RWPE1 (cell line): ENCODE measurements at regions not wholly inside any gene's neighbourhood (a gene's known extent, or its start where the extent isn't known, plus 50 kb on each side); places are given as distances from the start of the nearest gene placed in this dataset.

Experiments
- CTCF ChIA-PET: fragments of 350-600 bp; sonication (Branson Sonifier 250); formaldehyde crosslinking; extraction: SDS; loops from one replicate; lab custom pipeline; 2021; lab: Yijun Ruan, JAX
- POLR2A ChIA-PET: fragments of 400-600 bp; formaldehyde crosslinking; extraction: SDS; loops from one replicate; lab custom pipeline; 2020; ENCODE audit warnings: antibody characterized with exemption; ENCODE audit not compliant: low non-redundant PET; lab: Yijun Ruan, JAX
- DNase-seq: peaks from one replicate; pipeline ENCODE4 v3.0.0; 2012; ENCODE audit warnings: low spot score
- H3K27ac ChIP-seq: fragments of 450-650 bp; 2 replicates; pipeline ENCODE4 v1.5.1; 2017
- TF ChIP-seq, protein P1 (sequence below): fragments of 450-650 bp; conservative IDR thresholded peaks from 2 replicates; pipeline ENCODE4 v1.5.1; 2017; ENCODE audit warnings: low read depth, mild to moderate bottlenecking

DNA sequence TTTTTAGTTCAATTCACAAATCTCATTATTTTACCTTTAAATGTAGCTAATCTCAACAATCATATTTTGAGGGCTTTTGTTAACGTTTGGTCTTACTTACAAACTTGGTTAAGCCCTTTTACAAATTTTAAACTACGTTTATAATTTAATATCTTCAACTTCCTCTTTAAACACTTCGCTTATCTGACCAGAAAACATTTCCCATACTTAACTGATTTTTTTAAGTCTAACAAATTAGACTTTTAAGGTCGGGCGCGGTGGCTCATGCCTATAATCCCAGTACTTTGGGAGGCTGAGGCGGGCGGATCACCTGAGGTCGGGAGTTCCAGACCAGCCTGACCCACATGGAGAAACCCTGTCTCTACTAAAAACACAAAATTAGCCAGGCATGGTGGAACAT lies 300.9 kb downstream of the LMX1A start:
- CTCF ChIA-PET, result no interaction called here
- no peak overlapping the region for H3K27ac ChIP-seq
- POLR2A ChIA-PET, result no interaction called here
- TF ChIP-seq, protein P1, sequence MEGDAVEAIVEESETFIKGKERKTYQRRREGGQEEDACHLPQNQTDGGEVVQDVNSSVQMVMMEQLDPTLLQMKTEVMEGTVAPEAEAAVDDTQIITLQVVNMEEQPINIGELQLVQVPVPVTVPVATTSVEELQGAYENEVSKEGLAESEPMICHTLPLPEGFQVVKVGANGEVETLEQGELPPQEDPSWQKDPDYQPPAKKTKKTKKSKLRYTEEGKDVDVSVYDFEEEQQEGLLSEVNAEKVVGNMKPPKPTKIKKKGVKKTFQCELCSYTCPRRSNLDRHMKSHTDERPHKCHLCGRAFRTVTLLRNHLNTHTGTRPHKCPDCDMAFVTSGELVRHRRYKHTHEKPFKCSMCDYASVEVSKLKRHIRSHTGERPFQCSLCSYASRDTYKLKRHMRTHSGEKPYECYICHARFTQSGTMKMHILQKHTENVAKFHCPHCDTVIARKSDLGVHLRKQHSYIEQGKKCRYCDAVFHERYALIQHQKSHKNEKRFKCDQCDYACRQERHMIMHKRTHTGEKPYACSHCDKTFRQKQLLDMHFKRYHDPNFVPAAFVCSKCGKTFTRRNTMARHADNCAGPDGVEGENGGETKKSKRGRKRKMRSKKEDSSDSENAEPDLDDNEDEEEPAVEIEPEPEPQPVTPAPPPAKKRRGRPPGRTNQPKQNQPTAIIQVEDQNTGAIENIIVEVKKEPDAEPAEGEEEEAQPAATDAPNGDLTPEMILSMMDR, result no peak
- DNase-seq, result no peak

DNA sequence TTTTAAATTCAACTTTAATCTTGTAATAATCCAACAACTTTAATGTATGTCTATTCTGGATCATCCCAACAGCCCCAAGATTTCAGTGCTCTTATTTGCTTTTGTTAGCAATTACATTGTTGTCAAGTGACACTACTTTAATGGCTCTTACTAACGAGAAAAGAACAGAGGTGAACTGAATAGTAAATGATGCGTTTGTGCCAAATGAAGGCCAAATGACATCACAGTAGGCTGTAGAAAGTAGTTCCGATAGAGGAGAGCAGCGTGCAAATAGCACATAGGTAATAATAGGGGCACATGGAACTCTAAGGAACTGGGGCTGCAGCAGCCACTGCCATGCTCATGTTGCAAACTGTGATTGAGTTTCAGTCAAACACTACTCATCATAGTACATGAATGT lies 301.9 kb downstream of the LMX1A start:
- CTCF ChIA-PET, result no interaction called here

DNA sequence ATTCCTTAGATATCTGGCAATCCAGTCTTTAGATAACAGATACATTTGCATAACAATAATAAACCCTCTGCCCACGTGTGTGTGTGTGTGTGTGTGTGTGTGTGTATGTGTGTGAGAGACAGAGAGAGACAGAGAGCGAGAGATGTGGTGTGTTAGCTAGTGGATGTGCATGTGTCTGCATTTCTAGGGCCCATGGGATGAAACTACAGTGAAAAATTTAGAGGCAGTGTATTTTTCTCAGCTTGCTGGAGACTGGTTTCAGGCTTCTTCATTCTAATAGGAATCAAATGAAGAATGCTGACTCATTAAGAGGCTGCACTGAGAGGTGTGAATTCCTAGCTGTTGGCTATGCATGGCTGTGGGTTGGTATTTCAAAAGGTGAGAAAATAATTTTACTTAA lies 303.2 kb downstream of the LMX1A start:
- TF ChIP-seq, protein P1, result no peak
- ChIA-PET POLR2A (no interaction called here), CTCF (no interaction called here)
- DNase-seq, result no peak
- H3K27ac ChIP-seq, result no peak overlapping the region

More for the DNA sequence above, 301.9 kb downstream of the LMX1A start:
- TF ChIP-seq, protein P1, result no peak
- no peak overlapping the region for H3K27ac ChIP-seq
- POLR2A ChIA-PET, result no interaction called here
- no peak for DNase-seq

DNA sequence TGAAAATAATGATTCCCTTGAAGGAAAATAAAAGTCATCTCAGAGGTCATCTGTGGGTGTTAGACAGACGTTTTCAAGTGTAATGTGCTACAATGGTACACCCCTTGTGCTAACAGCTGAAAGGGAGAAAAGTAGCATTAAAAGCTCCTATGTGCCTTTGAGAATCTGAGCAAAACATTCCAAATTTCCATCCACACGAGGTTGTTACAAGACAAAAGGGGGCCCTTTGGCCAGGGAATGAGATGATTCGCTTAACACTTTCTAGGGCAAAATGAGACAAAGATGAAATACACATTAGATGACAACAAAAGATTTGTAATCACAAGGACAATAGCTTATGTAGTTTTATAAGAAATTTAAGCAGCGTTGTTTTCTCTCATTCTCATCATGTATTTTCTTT lies 303.6 kb downstream of the LMX1A start:
- no peak overlapping the region for H3K27ac ChIP-seq
- no peak for DNase-seq
- ChIA-PET CTCF (no interaction called here), POLR2A (no interaction called here)
- TF ChIP-seq, protein P1, result no peak

DNA sequence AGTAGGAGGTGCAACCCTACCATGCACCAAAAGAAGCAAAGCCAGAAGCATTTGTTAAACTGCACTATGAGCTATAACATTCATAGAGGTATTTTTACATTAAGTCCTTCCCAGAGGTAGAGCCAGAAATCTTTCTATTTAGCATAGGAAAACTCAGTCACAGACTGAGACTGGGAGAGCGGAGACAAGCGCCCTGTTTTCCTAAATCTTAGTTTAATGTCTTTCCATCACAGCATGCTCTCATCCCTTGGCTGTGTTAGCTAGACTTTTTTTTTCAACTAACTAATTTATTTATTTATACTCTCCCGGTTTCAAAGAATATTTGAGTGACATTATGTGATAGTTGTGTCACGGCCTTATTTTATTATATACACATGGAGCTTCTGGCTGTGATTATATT lies 304.1 kb downstream of the LMX1A start:
- POLR2A ChIA-PET, result no interaction called here
- TF ChIP-seq, protein P1, result no peak
- CTCF ChIA-PET, result no interaction called here
- DNase-seq, result no peak
- no peak overlapping the region for H3K27ac ChIP-seq

DNA sequence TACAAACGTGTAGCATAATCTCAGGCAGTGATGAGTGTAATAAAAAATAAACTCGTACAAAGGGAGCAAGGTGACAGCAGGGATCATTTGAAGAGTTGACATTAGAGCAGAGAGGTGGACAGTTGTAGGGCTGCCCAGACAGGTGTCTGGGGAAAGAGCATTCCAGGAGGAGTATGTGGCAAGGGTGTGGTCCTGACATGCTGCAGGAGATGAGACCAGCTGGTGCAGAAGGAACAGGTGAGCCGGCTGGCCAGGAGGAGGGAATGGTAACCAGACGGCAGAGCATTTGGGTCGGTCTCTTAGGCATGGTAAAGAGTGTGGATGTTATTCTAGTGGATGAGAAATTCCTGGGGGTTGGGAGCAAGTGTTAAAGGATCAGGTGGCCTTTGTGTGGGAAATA lies 306.3 kb downstream of the LMX1A start:
- TF ChIP-seq, protein P1, result no peak
- no peak for DNase-seq
- no peak overlapping the region for H3K27ac ChIP-seq
- POLR2A ChIA-PET, result no interaction called here
- CTCF ChIA-PET, result no interaction called here

DNA sequence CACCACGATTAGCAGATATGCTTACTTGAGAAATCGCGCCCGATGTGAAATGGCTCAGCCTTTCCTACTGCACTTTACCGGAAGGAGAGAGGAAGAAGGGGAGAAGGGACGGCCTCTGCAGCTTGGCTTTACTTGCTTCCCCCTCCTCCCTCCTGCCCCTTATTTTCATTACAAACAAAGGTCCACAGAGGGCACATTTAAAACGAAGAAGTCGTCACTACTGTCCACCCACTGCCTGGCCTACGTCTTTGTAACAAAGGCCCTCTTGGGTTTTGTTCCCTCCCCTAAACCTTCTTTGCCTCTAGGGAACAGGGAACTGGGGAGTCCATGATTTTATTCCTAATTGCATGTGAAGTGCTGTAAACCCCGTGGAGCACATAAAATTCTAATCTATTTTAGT lies 308.5 kb downstream of the LMX1A start:
- TF ChIP-seq, protein P1, result no peak
- ChIA-PET CTCF (interaction anchor here (0.7 kb wide), 1 partner anchor 10 kb away, joined by 3 read pairs; no protein-coding TSS in a partner anchor), POLR2A (no interaction called here)
- no peak overlapping the region for H3K27ac ChIP-seq
- no peak for DNase-seq
